Neuronal stem cell (in vitro differentiated cells): ENCODE measurements at regions not wholly inside any gene's neighbourhood (a gene's known extent, or its start where the extent isn't known, plus 50 kb on each side); places are given as distances from the start of the nearest gene placed in this dataset.

Experiments used
- DNase-seq: peaks from one replicate; pipeline ENCODE4 v3.0.0-alpha.2; 2013; ENCODE audit warnings: low spot score
- H2AFZ ChIP-seq: one replicate; pipeline ENCODE4 v1.6.1; 2013; ENCODE audit warnings: mild to moderate bottlenecking, low read length, inconsistent platforms
- H2AK5ac ChIP-seq: 2 replicates; pipeline ENCODE4 v1.6.1; 2013; ENCODE audit warnings: low read depth, mild to moderate bottlenecking, inconsistent platforms, low read length, moderate library complexity, mixed read lengths
- H2BK120ac ChIP-seq: 2 replicates; pipeline ENCODE4 v1.6.1; 2013; ENCODE audit warnings: low read depth, mild to moderate bottlenecking, inconsistent platforms, low read length, moderate library complexity, mixed read lengths
- H2BK12ac ChIP-seq: one replicate; pipeline ENCODE4 v1.6.1; 2013; ENCODE audit warnings: low read length, inconsistent platforms
- H2BK15ac ChIP-seq: 2 replicates; pipeline ENCODE4 v1.6.1; 2013; ENCODE audit warnings: mild to moderate bottlenecking, low read length, inconsistent platforms, mixed read lengths
- H2BK5ac ChIP-seq: one replicate; pipeline ENCODE4 v1.6.1; 2013; ENCODE audit warnings: inconsistent platforms, mild to moderate bottlenecking, low read length, moderate library complexity
- H3K14ac ChIP-seq: one replicate; pipeline ENCODE4 v1.6.1; 2013; ENCODE audit warnings: low read length, inconsistent platforms
- H3K18ac ChIP-seq: 2 replicates; pipeline ENCODE4 v1.6.1; 2013; ENCODE audit warnings: low read length, inconsistent platforms
- H3K23ac ChIP-seq: 2 replicates; pipeline ENCODE4 v1.6.1; 2013; ENCODE audit warnings: low read depth, mild to moderate bottlenecking, mixed read lengths, low read length, inconsistent platforms; ENCODE audit not compliant: poor library complexity
- H3K27ac ChIP-seq: replicated peaks from 3 replicates; pipeline ENCODE4 v1.5.1; 2013; ENCODE audit warnings: low read length, inconsistent platforms
- H3K27me3 ChIP-seq, 3 experiments: 2 replicates each; pipeline ENCODE4 v1.6.1; 2013; ENCODE audit warnings: low read length in 3 of 3, mild to moderate bottlenecking in 2 of 3, inconsistent platforms in 1 of 3, low read depth in 1 of 3, mixed read lengths in 1 of 3, moderate library complexity in 1 of 3; ENCODE audit not compliant: control insufficient read depth in 3 of 3, insufficient read depth in 3 of 3
- H3K36me3 ChIP-seq, 2 donors: replicated peaks in 1 of 2; 2 replicates each; pipeline ENCODE4 v1.6.1; 2013; ENCODE audit warnings: low read length in 2 of 2; ENCODE audit not compliant: control insufficient read depth in 2 of 2, insufficient read depth in 2 of 2
- H3K4ac ChIP-seq: 2 replicates; pipeline ENCODE4 v1.6.1; 2013; ENCODE audit warnings: inconsistent platforms, mild to moderate bottlenecking, low read length, moderate library complexity
- H3K4me1 ChIP-seq, 2 donors: 1 replicate in 1 of 2; 2 replicates in 1 of 2; pipeline ENCODE4 v1.6.1; 2013; ENCODE audit warnings: low read length in 2 of 2, low read depth in 1 of 2; ENCODE audit not compliant: control insufficient read depth in 2 of 2, insufficient read depth in 1 of 2
- H3K4me2 ChIP-seq: one replicate; pipeline ENCODE4 v1.6.1; 2013; ENCODE audit warnings: mild to moderate bottlenecking, low read length, inconsistent platforms; ENCODE audit not compliant: insufficient read depth, poor library complexity, severe bottlenecking
- H3K4me3 ChIP-seq, 2 donors: 2 replicates each; pipeline ENCODE4 v1.5.1; 2013; ENCODE audit warnings: low read length in 2 of 2, mild to moderate bottlenecking in 2 of 2, inconsistent platforms in 1 of 2, moderate library complexity in 1 of 2
- H3K79me1 ChIP-seq: one replicate; pipeline ENCODE4 v1.6.1; 2013; ENCODE audit warnings: low read depth, mild to moderate bottlenecking, inconsistent platforms, low read length, moderate library complexity
- H3K9ac ChIP-seq: one replicate; pipeline ENCODE4 v1.6.1; 2013; ENCODE audit warnings: mild to moderate bottlenecking, low read depth, low read length, inconsistent platforms; ENCODE audit not compliant: poor library complexity
- H3K9me3 ChIP-seq, 2 donors: replicated peaks in 1 of 2; 2 replicates each; pipeline versions ENCODE3 to v1.6.1; 2013; ENCODE audit warnings: low read length in 2 of 2, mild to moderate bottlenecking in 2 of 2, inconsistent platforms in 1 of 2, low read depth in 1 of 2, mixed read lengths in 1 of 2, moderate library complexity in 1 of 2; ENCODE audit not compliant: control insufficient read depth in 2 of 2, insufficient read depth in 1 of 2
- H4K8ac ChIP-seq: one replicate; pipeline ENCODE4 v1.6.1; 2013; ENCODE audit warnings: low read depth, mild to moderate bottlenecking, inconsistent platforms, low read length, moderate library complexity
- H4K91ac ChIP-seq: one replicate; pipeline ENCODE4 v1.6.1; 2013; ENCODE audit warnings: low read length, low read depth, mild to moderate bottlenecking, inconsistent platforms; ENCODE audit not compliant: poor library complexity
- WGBS, 2 donors: extraction: QIAGEN DNeasy Blood & Tissue Kit; methylation state at CpG; one replicate each; pipeline ENCODE4 v1.1.7; 2013; ENCODE audit warnings: missing lambda C conversion rate in 2 of 2, mixed read lengths in 1 of 2; ENCODE audit not compliant: insufficient read length in 2 of 2, insufficient replicate concordance in 1 of 2; ENCODE audit errors: extremely low coverage in 2 of 2; 5-methylcytosine and 5-hydroxymethylcytosine counted together

GRCh38 chr3:34842706-34843480 is 796.4 kb upstream of the ARPP21 start:
- WGBS, 2 donors: no CpG with 5 or more reads among the region's 4 CpGs
- Histone ChIP-seq H2BK120ac (no peak overlapping the region), H3K4me3 (no peak overlapping the region), H2BK5ac (no peak overlapping the region), H3K14ac (no peak overlapping the region), H2AFZ (no peak overlapping the region), H3K4me1 (peaks cover 4% of the 10 kb centered on the region in 2 donors), H3K18ac (no peak overlapping the region), H2BK15ac (no peak overlapping the region), H3K79me1 (no peaks in the 10 kb centered on the region), H4K91ac (no peak overlapping the region), H3K9ac (no peak overlapping the region), H3K27ac (no peak overlapping the region), H2BK12ac (no peak overlapping the region), H3K23ac (no peak overlapping the region), H3K9me3 (no peaks in the 10 kb centered on the region), H2AK5ac (no peak overlapping the region), H3K27me3 (no peaks in the 10 kb centered on the region), H3K36me3 (no peaks in the 10 kb centered on the region), H4K8ac (no peak overlapping the region), H3K4ac (no peak overlapping the region), H3K4me2 (no peak overlapping the region)
- no peak for DNase-seq

GRCh38 chr3:34844323-34844620 is 795.1 kb upstream of the ARPP21 start:
- Histone ChIP-seq H2BK12ac (no peak overlapping the region), H3K27me3 (no peaks in the 10 kb centered on the region), H3K79me1 (no peaks in the 10 kb centered on the region), H2BK15ac (no peak overlapping the region), H3K4me3 (no peak overlapping the region), H3K4ac (no peak overlapping the region), H3K9ac (no peak overlapping the region), H4K8ac (no peak overlapping the region), H3K14ac (no peak overlapping the region), H2AK5ac (no peak overlapping the region), H2BK5ac (no peak overlapping the region), H3K9me3 (no peaks in the 10 kb centered on the region), H3K4me1 (peaks cover 4% of the 10 kb centered on the region in 2 donors), H3K18ac (no peak overlapping the region), H3K4me2 (no peak overlapping the region), H4K91ac (no peak overlapping the region), H2AFZ (no peak overlapping the region), H3K27ac (no peak overlapping the region), H3K36me3 (no peaks in the 10 kb centered on the region), H3K23ac (no peak overlapping the region), H2BK120ac (no peak overlapping the region)
- no peak for DNase-seq
- no CpG with 5 or more reads among the region's 2 CpGs for WGBS, 2 donors

GRCh38 chr3:34851137-34851536 is 788.2 kb upstream of the ARPP21 start:
- no peak overlapping the region for H3K4ac ChIP-seq
- no peak overlapping the region for H2BK15ac ChIP-seq
- H3K4me3 ChIP-seq: no peak overlapping the region
- no peak overlapping the region for H3K4me2 ChIP-seq
- H3K27me3 ChIP-seq: no peaks in the 10 kb centered on the region
- no peak overlapping the region for H3K27ac ChIP-seq
- H3K4me1 ChIP-seq: peaks cover 0 to 1% of the 10 kb centered on the region in 2 donors
- no peak overlapping the region for H2AFZ ChIP-seq
- no peak overlapping the region for H3K9ac ChIP-seq
- no peak overlapping the region for H2AK5ac ChIP-seq
- no peak for DNase-seq
- no peaks in the 10 kb centered on the region for H3K9me3 ChIP-seq
- H4K8ac ChIP-seq: no peak overlapping the region
- no peak overlapping the region for H3K23ac ChIP-seq
- H3K18ac ChIP-seq: no peak overlapping the region
- no peak overlapping the region for H2BK5ac ChIP-seq
- H3K79me1 ChIP-seq: no peaks in the 10 kb centered on the region
- H4K91ac ChIP-seq: no peak overlapping the region
- no peak overlapping the region for H3K14ac ChIP-seq
- WGBS, 2 donors: no CpG with 5 or more reads among the region's 1 CpG
- H2BK120ac ChIP-seq: no peak overlapping the region
- H3K36me3 ChIP-seq: no peaks in the 10 kb centered on the region
- H2BK12ac ChIP-seq: no peak overlapping the region

GRCh38 chr3:34852844-34853439 is 786.4 kb upstream of the ARPP21 start:
- no peak for DNase-seq
- no peak overlapping the region for H2BK120ac ChIP-seq
- H3K79me1 ChIP-seq: no peaks in the 10 kb centered on the region
- H3K27ac ChIP-seq: no peak overlapping the region
- no peak overlapping the region for H2BK12ac ChIP-seq
- no peaks in the 10 kb centered on the region for H3K27me3 ChIP-seq
- H3K9ac ChIP-seq: no peak overlapping the region
- H3K4me2 ChIP-seq: no peak overlapping the region
- no peak overlapping the region for H2AFZ ChIP-seq
- no peak overlapping the region for H4K8ac ChIP-seq
- H3K36me3 ChIP-seq: no peaks in the 10 kb centered on the region
- no peak overlapping the region for H2AK5ac ChIP-seq
- no peak overlapping the region for H2BK5ac ChIP-seq
- H3K14ac ChIP-seq: no peak overlapping the region
- H3K9me3 ChIP-seq: no peaks in the 10 kb centered on the region
- peaks cover 0 to 11% of the 10 kb centered on the region in 2 donors for H3K4me1 ChIP-seq
- H3K23ac ChIP-seq: no peak overlapping the region
- no peak overlapping the region for H3K4me3 ChIP-seq
- no peak overlapping the region for H4K91ac ChIP-seq
- no peak overlapping the region for H3K18ac ChIP-seq
- H3K4ac ChIP-seq: no peak overlapping the region
- WGBS, 2 donors: no CpG with 5 or more reads among the region's 1 CpG
- H2BK15ac ChIP-seq: no peak overlapping the region
